Tibial artery (tissue), 4 donors: ENCODE measurements at regions not wholly inside any gene's neighbourhood (a gene's known extent, or its start where the extent isn't known, plus 50 kb on each side); places are given as distances from the start of the nearest gene placed in this dataset.

ENCODE experiments used
- DNase-seq, 2 donors: peaks; one replicate each; pipeline ENCODE4 v3.0.0-alpha.2; 2019
- H3K27ac ChIP-seq, 2 donors: fragments of 200-600 bp; sonication (generic) in 1 of 2; 1 replicate in 1 of 2; 2 replicates in 1 of 2; pipeline ENCODE4 v1.5.1; 2018 to 2019; ENCODE audit warnings: mild to moderate bottlenecking in 1 of 2
- H3K27me3 ChIP-seq, 2 donors: fragments of 200-600 bp; sonication (generic) in 1 of 2; one replicate each; pipeline versions ENCODE4 v1.5.1 to v1.6.0; 2016 to 2019
- H3K36me3 ChIP-seq, 3 donors: fragments of 200-600 bp; sonication (generic) in 2 of 3; one replicate each; pipeline ENCODE4 v1.5.1; 2016 to 2019; ENCODE audit warnings: mild to moderate bottlenecking in 2 of 3
- H3K4me1 ChIP-seq, 4 donors: fragments of 200-600 bp; sonication (generic) in 2 of 4; 1 replicate in 3 of 4; 2 replicates in 1 of 4; pipeline ENCODE4 v1.5.1; 2016 to 2019
- H3K4me3 ChIP-seq, 2 donors: fragments of 200-600 bp; sonication (generic) in 1 of 2; 1 replicate in 1 of 2; 2 replicates in 1 of 2; pipeline ENCODE4 v1.5.1; 2018 to 2019; ENCODE audit warnings: mild to moderate bottlenecking in 2 of 2
- H3K9me3 ChIP-seq, 3 donors: fragments of 200-600 bp; sonication (generic) in 1 of 3; one replicate each; pipeline ENCODE4 v1.5.1; 2016 to 2019
- CTCF ChIP-seq, 2 experiments: fragments of 200-600 bp in 1 of 2; fragments of 450-650 bp in 1 of 2; IDR thresholded peaks; one replicate each; pipeline ENCODE4 v1.5.1; 2017 to 2019; ENCODE audit warnings: antibody characterized with exemption in 2 of 2, mild to moderate bottlenecking in 1 of 2, moderate library complexity in 1 of 2
- intact Hi-C: fragments of 100-400 bp; cut with DNase I; formaldehyde crosslinking; loops from one replicate; pipeline ENCODE4 v1.15.0; 2023; ENCODE audit warnings: low total_unique reads

- Histone ChIP-seq H3K4me1 (no peaks in the 10 kb centered on the region), H3K27ac (no peak overlapping the region), H3K4me3 (no peak overlapping the region), H3K27me3 (no peaks in the 10 kb centered on the region), H3K36me3 (no peaks in the 10 kb centered on the region), H3K9me3 (no peaks in the 10 kb centered on the region)
- intact Hi-C loops: no loop called here
- DNase-seq: no peak
- TF ChIP-seq CTCF (IDR thresholded peaks at IDR 0.05): no peak
Measured at GRCh38 chr4:18536428-18536827, 514.9 kb upstream of the LCORL start.

GRCh38 chr4:18535948-18536347 lies 514.4 kb upstream of the LCORL start:
- no peak overlapping the region for H3K27ac ChIP-seq
- TF ChIP-seq CTCF (IDR thresholded peaks at IDR 0.05): no peak
- intact Hi-C loops: no loop called here
- H3K36me3 ChIP-seq: no peaks in the 10 kb centered on the region
- no peak overlapping the region for H3K4me3 ChIP-seq
- no peak for DNase-seq
- H3K9me3 ChIP-seq: no peaks in the 10 kb centered on the region
- no peaks in the 10 kb centered on the region for H3K27me3 ChIP-seq
- no peaks in the 10 kb centered on the region for H3K4me1 ChIP-seq

GRCh38 chr4:18533262-18533775 lies 511.8 kb upstream of the LCORL start:
- H3K9me3 ChIP-seq: no peaks in the 10 kb centered on the region
- no peaks in the 10 kb centered on the region for H3K36me3 ChIP-seq
- no peak overlapping the region for H3K27ac ChIP-seq
- no peak for TF ChIP-seq CTCF (IDR thresholded peaks at IDR 0.05)
- no peak for DNase-seq
- intact Hi-C loops: no loop called here
- no peaks in the 10 kb centered on the region for H3K27me3 ChIP-seq
- H3K4me1 ChIP-seq: no peaks in the 10 kb centered on the region
- no peak overlapping the region for H3K4me3 ChIP-seq

DNA sequence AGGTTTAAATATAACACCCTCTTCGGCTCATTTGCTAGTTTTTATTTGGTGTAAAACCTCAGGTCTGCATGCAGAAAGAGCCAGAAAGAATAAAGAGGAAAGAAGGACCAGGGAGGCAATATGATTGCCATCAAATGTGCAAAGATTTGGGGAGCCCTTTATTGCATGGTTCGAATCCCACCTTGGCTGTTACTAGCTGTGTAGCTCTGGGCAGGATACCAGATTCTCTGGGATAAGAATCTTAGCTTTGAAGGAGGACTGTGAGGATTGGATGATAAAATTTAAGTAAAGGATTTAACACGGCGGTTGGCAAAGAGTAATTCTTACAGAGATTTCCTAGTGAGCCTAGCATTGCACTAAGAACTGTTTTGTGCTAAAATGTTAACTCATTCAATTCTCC lies 510.2 kb upstream of the LCORL start:
- intact Hi-C loops: no loop called here
- no peak overlapping the region for H3K27ac ChIP-seq
- H3K4me3 ChIP-seq: no peak overlapping the region
- no peaks in the 10 kb centered on the region for H3K36me3 ChIP-seq
- no peaks in the 10 kb centered on the region for H3K4me1 ChIP-seq
- DNase-seq: no peak
- TF ChIP-seq CTCF (IDR thresholded peaks at IDR 0.05): no peak
- no peaks in the 10 kb centered on the region for H3K9me3 ChIP-seq
- H3K27me3 ChIP-seq: no peaks in the 10 kb centered on the region

DNA sequence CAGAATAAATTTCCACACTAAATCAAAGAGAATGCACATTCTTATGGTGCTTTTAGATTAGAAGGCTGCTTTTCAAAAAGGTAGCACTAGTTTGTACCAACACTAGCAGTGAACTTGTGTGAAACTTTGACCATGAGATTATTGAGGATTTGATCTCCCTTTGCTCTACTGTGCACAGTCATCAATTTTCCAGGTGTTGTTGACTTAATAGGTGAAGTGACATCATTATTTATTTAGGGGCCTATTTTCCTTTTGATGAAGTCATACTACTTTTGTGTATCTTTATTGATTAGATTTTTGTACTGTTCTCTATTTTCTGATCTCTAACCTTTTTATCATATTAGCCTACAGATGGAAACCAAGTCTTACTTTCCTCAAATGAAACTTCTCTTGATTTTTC lies 507.9 kb upstream of the LCORL start:
- no peak overlapping the region for H3K4me3 ChIP-seq
- no peaks in the 10 kb centered on the region for H3K9me3 ChIP-seq
- no peak for TF ChIP-seq CTCF (IDR thresholded peaks at IDR 0.05)
- no peaks in the 10 kb centered on the region for H3K4me1 ChIP-seq
- no peak overlapping the region for H3K27ac ChIP-seq
- no peak for DNase-seq
- no peaks in the 10 kb centered on the region for H3K27me3 ChIP-seq
- H3K36me3 ChIP-seq: no peaks in the 10 kb centered on the region
- intact Hi-C loops: no loop called here

- H3K36me3 ChIP-seq: no peaks in the 10 kb centered on the region
- TF ChIP-seq CTCF (IDR thresholded peaks at IDR 0.05): no peak
- no peak overlapping the region for H3K4me3 ChIP-seq
- no peaks in the 10 kb centered on the region for H3K4me1 ChIP-seq
- no peaks in the 10 kb centered on the region for H3K27me3 ChIP-seq
- no peak overlapping the region for H3K27ac ChIP-seq
- intact Hi-C loops: no loop called here
- no peak for DNase-seq
- no peaks in the 10 kb centered on the region for H3K9me3 ChIP-seq
Measured at GRCh38 chr4:18524667-18525066, 503.1 kb upstream of the LCORL start.
